ENCODE measurements at regions not wholly inside any gene's neighbourhood (a gene's known extent, or its start where the extent isn't known, plus 50 kb on each side); places are given as distances from the start of the nearest gene placed in this dataset.

GRCh38 chr2:220847006-220847405 is 725.1 kb downstream of the EPHA4 start:
- Histone ChIP-seq H3K9ac (ENCODE audit: low read depth in 1 of 2, low read length in 2 of 2) (no peak overlapping the region), H3K36me3 (ENCODE audit: control insufficient read depth in 2 of 2, insufficient read depth in 2 of 2, low read length in 2 of 2) (no peaks in the 10 kb centered on the region), H3K4me3 (ENCODE audit: low read length in 2 of 2) (no peak overlapping the region), H3K9me3 (ENCODE audit: control insufficient read depth in 2 of 2, low read length in 2 of 2) (no peaks in the 10 kb centered on the region), H3K4me1 (ENCODE audit: control insufficient read depth in 2 of 2, insufficient read depth in 2 of 2, low read length in 2 of 2) (no peaks in the 10 kb centered on the region), H3K27ac (ENCODE audit: low read depth in 2 of 2, low read length in 2 of 2) (no peak overlapping the region), H3K27me3 (ENCODE audit: control insufficient read depth in 2 of 2, insufficient read depth in 2 of 2, low read length in 2 of 2) (no peaks in the 10 kb centered on the region)

- H3K27ac ChIP-seq (ENCODE audit: low read depth in 2 of 2, low read length in 2 of 2) = no peak overlapping the region
- H3K36me3 ChIP-seq (ENCODE audit: control insufficient read depth in 2 of 2, insufficient read depth in 2 of 2, low read length in 2 of 2) = no peaks in the 10 kb centered on the region
- no peaks in the 10 kb centered on the region for H3K27me3 ChIP-seq (ENCODE audit: control insufficient read depth in 2 of 2, insufficient read depth in 2 of 2, low read length in 2 of 2)
These were observed 724.5 kb downstream of the EPHA4 start for GRCh38 chr2:220847589-220847988.

DNA sequence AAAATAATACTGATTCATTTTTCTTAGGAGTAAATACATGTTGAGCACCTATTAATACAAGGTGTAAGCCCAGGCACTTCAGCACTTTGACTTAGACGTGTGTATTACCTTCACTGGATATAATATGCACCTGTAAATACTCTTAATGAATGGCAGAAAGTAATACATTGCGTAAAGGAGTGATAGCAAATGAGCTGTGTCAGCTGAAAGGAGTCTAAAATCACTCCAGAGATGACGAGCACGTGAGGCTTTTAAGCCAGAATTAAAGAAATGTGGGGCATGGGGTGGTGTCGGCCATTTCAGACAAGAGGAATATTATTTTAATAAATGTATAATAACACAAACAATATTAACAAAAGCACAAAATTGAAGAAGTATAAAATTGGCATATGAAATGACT is 722.7 kb downstream of the EPHA4 start:
- H3K36me3 ChIP-seq (ENCODE audit: control insufficient read depth in 2 of 2, insufficient read depth in 2 of 2, low read length in 2 of 2) = no peaks in the 10 kb centered on the region
- H3K27ac ChIP-seq (ENCODE audit: low read depth in 2 of 2, low read length in 2 of 2) = no peak overlapping the region
- no peak overlapping the region for H3K9ac ChIP-seq (ENCODE audit: low read depth in 1 of 2, low read length in 2 of 2)
- H3K27me3 ChIP-seq (ENCODE audit: control insufficient read depth in 2 of 2, insufficient read depth in 2 of 2, low read length in 2 of 2) = no peaks in the 10 kb centered on the region
- no peaks in the 10 kb centered on the region for H3K9me3 ChIP-seq (ENCODE audit: control insufficient read depth in 2 of 2, low read length in 2 of 2)
- H3K4me1 ChIP-seq (ENCODE audit: control insufficient read depth in 2 of 2, insufficient read depth in 2 of 2, low read length in 2 of 2) = no peaks in the 10 kb centered on the region
- H3K4me3 ChIP-seq (ENCODE audit: low read length in 2 of 2) = no peak overlapping the region

More at GRCh38 chr2:220847589-220847988, 724.5 kb downstream of the EPHA4 start:
- H3K4me1 ChIP-seq (ENCODE audit: control insufficient read depth in 2 of 2, insufficient read depth in 2 of 2, low read length in 2 of 2) = no peaks in the 10 kb centered on the region
- no peak overlapping the region for H3K4me3 ChIP-seq (ENCODE audit: low read length in 2 of 2)
- H3K9ac ChIP-seq (ENCODE audit: low read depth in 1 of 2, low read length in 2 of 2) = no peak overlapping the region
- no peaks in the 10 kb centered on the region for H3K9me3 ChIP-seq (ENCODE audit: control insufficient read depth in 2 of 2, low read length in 2 of 2)

DNA sequence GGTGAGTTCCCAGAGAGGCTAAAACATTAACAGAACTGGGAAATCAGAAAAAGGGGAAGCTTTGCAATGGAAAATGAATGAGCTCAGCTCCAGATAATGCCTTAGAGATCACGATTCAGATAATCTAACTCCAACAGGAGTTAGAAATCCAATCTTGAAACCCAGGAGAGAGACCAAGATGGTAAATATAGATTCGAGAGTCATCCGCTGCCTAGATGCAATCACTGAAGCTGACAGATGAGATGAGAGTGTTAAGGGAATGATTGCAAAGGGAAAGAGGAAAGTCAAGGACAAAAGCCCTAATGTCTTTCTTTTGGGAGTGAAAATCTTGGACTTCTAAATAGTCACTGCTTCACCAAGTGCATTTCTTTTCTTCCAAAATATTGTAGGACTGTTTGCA is 722.0 kb downstream of the EPHA4 start:
- H3K36me3 ChIP-seq (ENCODE audit: control insufficient read depth in 2 of 2, insufficient read depth in 2 of 2, low read length in 2 of 2) = no peaks in the 10 kb centered on the region
- no peaks in the 10 kb centered on the region for H3K9me3 ChIP-seq (ENCODE audit: control insufficient read depth in 2 of 2, low read length in 2 of 2)
- no peaks in the 10 kb centered on the region for H3K4me1 ChIP-seq (ENCODE audit: control insufficient read depth in 2 of 2, insufficient read depth in 2 of 2, low read length in 2 of 2)
- H3K27ac ChIP-seq (ENCODE audit: low read depth in 2 of 2, low read length in 2 of 2) = no peak overlapping the region
- H3K4me3 ChIP-seq (ENCODE audit: low read length in 2 of 2) = no peak overlapping the region
- no peak overlapping the region for H3K9ac ChIP-seq (ENCODE audit: low read depth in 1 of 2, low read length in 2 of 2)
- H3K27me3 ChIP-seq (ENCODE audit: control insufficient read depth in 2 of 2, insufficient read depth in 2 of 2, low read length in 2 of 2) = no peaks in the 10 kb centered on the region

- no peak overlapping the region for H3K9ac ChIP-seq (ENCODE audit: low read depth in 1 of 2, low read length in 2 of 2)
- no peaks in the 10 kb centered on the region for H3K9me3 ChIP-seq (ENCODE audit: control insufficient read depth in 2 of 2, low read length in 2 of 2)
- no peaks in the 10 kb centered on the region for H3K27me3 ChIP-seq (ENCODE audit: control insufficient read depth in 2 of 2, insufficient read depth in 2 of 2, low read length in 2 of 2)
- H3K4me1 ChIP-seq (ENCODE audit: control insufficient read depth in 2 of 2, insufficient read depth in 2 of 2, low read length in 2 of 2) = no peaks in the 10 kb centered on the region
- H3K36me3 ChIP-seq (ENCODE audit: control insufficient read depth in 2 of 2, insufficient read depth in 2 of 2, low read length in 2 of 2) = no peaks in the 10 kb centered on the region
- no peak overlapping the region for H3K4me3 ChIP-seq (ENCODE audit: low read length in 2 of 2)
- H3K27ac ChIP-seq (ENCODE audit: low read depth in 2 of 2, low read length in 2 of 2) = no peak overlapping the region
These were observed 716.8 kb downstream of the EPHA4 start for GRCh38 chr2:220855296-220855695.

- Histone ChIP-seq H3K4me3 (ENCODE audit: low read length in 2 of 2) (no peak overlapping the region), H3K27me3 (ENCODE audit: control insufficient read depth in 2 of 2, insufficient read depth in 2 of 2, low read length in 2 of 2) (no peaks in the 10 kb centered on the region), H3K9ac (ENCODE audit: low read depth in 1 of 2, low read length in 2 of 2) (no peak overlapping the region), H3K9me3 (ENCODE audit: control insufficient read depth in 2 of 2, low read length in 2 of 2) (no peaks in the 10 kb centered on the region), H3K27ac (ENCODE audit: low read depth in 2 of 2, low read length in 2 of 2) (no peak overlapping the region), H3K4me1 (ENCODE audit: control insufficient read depth in 2 of 2, insufficient read depth in 2 of 2, low read length in 2 of 2) (no peaks in the 10 kb centered on the region), H3K36me3 (ENCODE audit: control insufficient read depth in 2 of 2, insufficient read depth in 2 of 2, low read length in 2 of 2) (no peaks in the 10 kb centered on the region)
These were observed 715.6 kb downstream of the EPHA4 start for GRCh38 chr2:220856486-220856885.

DNA sequence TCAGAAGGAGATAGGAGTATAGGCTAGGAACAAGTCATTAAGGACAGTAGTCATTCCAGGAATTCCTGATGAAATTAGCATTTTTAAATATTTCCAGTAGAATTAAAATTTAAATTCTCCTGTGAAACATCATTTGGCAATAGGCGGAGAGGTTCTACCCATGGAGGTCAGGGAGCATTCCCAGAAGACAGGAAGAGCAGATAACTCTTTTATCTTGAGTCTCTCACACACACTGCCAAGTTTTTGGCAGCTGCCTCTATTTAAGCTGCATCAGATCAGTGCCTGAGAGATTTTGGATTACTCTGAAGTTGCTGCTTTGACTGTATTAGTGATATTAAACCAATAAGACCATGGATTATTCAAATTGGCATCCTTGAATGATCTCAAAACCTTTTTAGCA is 714.7 kb downstream of the EPHA4 start:
- Histone ChIP-seq H3K36me3 (ENCODE audit: control insufficient read depth in 2 of 2, insufficient read depth in 2 of 2, low read length in 2 of 2) (no peaks in the 10 kb centered on the region), H3K27ac (ENCODE audit: low read depth in 2 of 2, low read length in 2 of 2) (no peak overlapping the region), H3K9ac (ENCODE audit: low read depth in 1 of 2, low read length in 2 of 2) (no peak overlapping the region), H3K27me3 (ENCODE audit: control insufficient read depth in 2 of 2, insufficient read depth in 2 of 2, low read length in 2 of 2) (no peaks in the 10 kb centered on the region), H3K4me1 (ENCODE audit: control insufficient read depth in 2 of 2, insufficient read depth in 2 of 2, low read length in 2 of 2) (no peaks in the 10 kb centered on the region), H3K9me3 (ENCODE audit: control insufficient read depth in 2 of 2, low read length in 2 of 2) (no peaks in the 10 kb centered on the region), H3K4me3 (ENCODE audit: low read length in 2 of 2) (no peak overlapping the region)

GRCh38 chr2:220858101-220858500 is 714.0 kb downstream of the EPHA4 start:
- H3K36me3 ChIP-seq (ENCODE audit: control insufficient read depth in 2 of 2, insufficient read depth in 2 of 2, low read length in 2 of 2) = no peaks in the 10 kb centered on the region
- no peak overlapping the region for H3K9ac ChIP-seq (ENCODE audit: low read depth in 1 of 2, low read length in 2 of 2)
- no peak overlapping the region for H3K27ac ChIP-seq (ENCODE audit: low read depth in 2 of 2, low read length in 2 of 2)
- no peaks in the 10 kb centered on the region for H3K27me3 ChIP-seq (ENCODE audit: control insufficient read depth in 2 of 2, insufficient read depth in 2 of 2, low read length in 2 of 2)
- H3K4me1 ChIP-seq (ENCODE audit: control insufficient read depth in 2 of 2, insufficient read depth in 2 of 2, low read length in 2 of 2) = no peaks in the 10 kb centered on the region
- H3K4me3 ChIP-seq (ENCODE audit: low read length in 2 of 2) = no peak overlapping the region
- no peaks in the 10 kb centered on the region for H3K9me3 ChIP-seq (ENCODE audit: control insufficient read depth in 2 of 2, low read length in 2 of 2)

GRCh38 chr2:220871909-220872308 is 700.2 kb downstream of the EPHA4 start:
- no peaks in the 10 kb centered on the region for H3K9me3 ChIP-seq (ENCODE audit: control insufficient read depth in 2 of 2, low read length in 2 of 2)
- H3K4me3 ChIP-seq (ENCODE audit: low read length in 2 of 2) = no peak overlapping the region
- no peaks in the 10 kb centered on the region for H3K27me3 ChIP-seq (ENCODE audit: control insufficient read depth in 2 of 2, insufficient read depth in 2 of 2, low read length in 2 of 2)
- no peak overlapping the region for H3K27ac ChIP-seq (ENCODE audit: low read depth in 2 of 2, low read length in 2 of 2)
- H3K36me3 ChIP-seq (ENCODE audit: control insufficient read depth in 2 of 2, insufficient read depth in 2 of 2, low read length in 2 of 2) = no peaks in the 10 kb centered on the region
- H3K9ac ChIP-seq (ENCODE audit: low read depth in 1 of 2, low read length in 2 of 2) = no peak overlapping the region
- no peaks in the 10 kb centered on the region for H3K4me1 ChIP-seq (ENCODE audit: control insufficient read depth in 2 of 2, insufficient read depth in 2 of 2, low read length in 2 of 2)

- Histone ChIP-seq H3K27ac (ENCODE audit: low read depth in 2 of 2, low read length in 2 of 2) (no peak overlapping the region), H3K9ac (ENCODE audit: low read depth in 1 of 2, low read length in 2 of 2) (no peak overlapping the region), H3K36me3 (ENCODE audit: control insufficient read depth in 2 of 2, insufficient read depth in 2 of 2, low read length in 2 of 2) (no peaks in the 10 kb centered on the region), H3K4me1 (ENCODE audit: control insufficient read depth in 2 of 2, insufficient read depth in 2 of 2, low read length in 2 of 2) (no peaks in the 10 kb centered on the region), H3K4me3 (ENCODE audit: low read length in 2 of 2) (no peak overlapping the region), H3K9me3 (ENCODE audit: control insufficient read depth in 2 of 2, low read length in 2 of 2) (no peaks in the 10 kb centered on the region), H3K27me3 (ENCODE audit: control insufficient read depth in 2 of 2, insufficient read depth in 2 of 2, low read length in 2 of 2) (no peaks in the 10 kb centered on the region)
These were observed 695.9 kb downstream of the EPHA4 start for GRCh38 chr2:220876080-220876824.

Measured in mucosa of rectum (tissue), 2 donors.